ENCODE measurements at regions not wholly inside any gene's neighbourhood (a gene's known extent, or its start where the extent isn't known, plus 50 kb on each side); places are given as distances from the start of the nearest gene placed in this dataset.
"Not testable (repeated sequence)": the region's sequence is repeated elsewhere in the genome, so short reads cannot be mapped to it uniquely, and the experiment has no call there.

- not testable (repeated sequence) for DNase-seq
Measured at GRCh38 chr17:15864061-15864460, 80.9 kb upstream of the ADORA2B start.

- not testable (repeated sequence) for DNase-seq
Measured at GRCh38 chr17:15864472-15864871, 80.5 kb upstream of the ADORA2B start.

DNA sequence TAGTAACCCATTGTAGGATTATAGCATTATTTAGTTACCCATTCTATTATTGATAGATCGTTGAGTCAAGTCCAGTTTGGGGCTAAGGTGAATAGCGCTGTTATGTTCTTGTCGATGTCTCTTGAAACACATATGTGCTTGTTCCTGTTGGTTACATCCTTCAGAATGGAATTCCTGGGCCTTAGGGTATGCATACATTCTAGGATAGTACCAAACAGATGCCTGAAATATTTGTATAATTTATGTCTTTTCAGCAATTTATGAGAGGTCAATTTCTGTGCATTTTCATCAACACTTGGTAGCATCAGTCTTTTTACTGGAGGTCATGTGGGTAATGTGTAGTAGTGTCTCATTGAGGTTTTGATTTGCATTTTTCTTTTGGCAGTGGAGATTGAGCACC lies 78.9 kb upstream of the ADORA2B start:
- DNase-seq: not testable (repeated sequence)

GRCh38 chr17:15867331-15867730 lies 77.6 kb upstream of the ADORA2B start:
- not testable (repeated sequence) for DNase-seq

DNA sequence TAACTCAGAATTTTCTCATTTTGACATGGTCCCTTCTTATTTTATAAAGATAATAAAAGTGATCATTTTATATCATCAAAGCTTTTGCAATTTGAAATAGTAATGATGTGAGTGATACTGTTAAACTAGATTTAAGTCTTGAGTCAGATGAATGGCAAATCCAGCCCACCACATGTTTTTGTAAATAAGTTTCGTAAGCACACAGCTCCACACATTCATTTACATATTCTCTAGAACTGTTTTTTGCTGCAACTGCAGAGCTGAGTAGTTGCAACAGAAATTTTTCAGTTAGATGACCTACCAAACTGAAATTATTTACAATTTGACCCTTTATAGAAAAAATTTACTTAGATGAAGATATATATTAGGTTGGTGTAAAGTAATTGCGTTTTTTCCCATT lies 75.1 kb upstream of the ADORA2B start:
- not testable (repeated sequence) for DNase-seq

- DNase-seq: not testable (repeated sequence)
Measured at GRCh38 chr17:15872677-15873076, 72.3 kb upstream of the ADORA2B start.

DNA sequence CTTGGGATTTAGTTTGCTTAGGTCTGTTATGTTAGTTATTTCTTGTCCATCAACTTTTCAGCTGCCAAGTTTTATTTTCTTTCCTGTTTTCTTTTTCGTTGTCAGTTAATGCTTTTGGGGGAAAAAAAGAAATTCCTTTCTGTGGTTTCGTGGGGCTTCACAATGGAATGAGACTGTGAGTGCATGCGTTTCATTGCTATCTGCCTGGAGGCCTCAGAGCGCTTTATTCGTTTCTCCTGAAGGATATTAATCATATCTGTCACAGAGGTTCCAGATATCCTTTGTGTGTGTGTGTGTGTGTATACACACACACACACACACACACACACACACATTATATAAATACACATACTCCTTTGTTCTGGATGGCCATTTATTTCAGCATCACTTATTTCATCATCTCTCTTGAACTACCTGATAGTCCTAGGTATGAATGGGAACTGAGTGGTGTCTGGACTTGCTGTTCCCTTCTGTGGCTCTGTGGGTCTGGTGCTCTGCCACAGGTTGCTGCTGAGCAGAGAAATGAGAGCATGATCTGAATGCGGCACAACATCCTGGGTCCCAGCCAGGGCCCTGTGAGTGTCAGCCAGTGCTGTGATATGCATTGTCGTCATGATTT lies 66.9 kb upstream of the ADORA2B start:
- not testable (repeated sequence) for DNase-seq

DNA sequence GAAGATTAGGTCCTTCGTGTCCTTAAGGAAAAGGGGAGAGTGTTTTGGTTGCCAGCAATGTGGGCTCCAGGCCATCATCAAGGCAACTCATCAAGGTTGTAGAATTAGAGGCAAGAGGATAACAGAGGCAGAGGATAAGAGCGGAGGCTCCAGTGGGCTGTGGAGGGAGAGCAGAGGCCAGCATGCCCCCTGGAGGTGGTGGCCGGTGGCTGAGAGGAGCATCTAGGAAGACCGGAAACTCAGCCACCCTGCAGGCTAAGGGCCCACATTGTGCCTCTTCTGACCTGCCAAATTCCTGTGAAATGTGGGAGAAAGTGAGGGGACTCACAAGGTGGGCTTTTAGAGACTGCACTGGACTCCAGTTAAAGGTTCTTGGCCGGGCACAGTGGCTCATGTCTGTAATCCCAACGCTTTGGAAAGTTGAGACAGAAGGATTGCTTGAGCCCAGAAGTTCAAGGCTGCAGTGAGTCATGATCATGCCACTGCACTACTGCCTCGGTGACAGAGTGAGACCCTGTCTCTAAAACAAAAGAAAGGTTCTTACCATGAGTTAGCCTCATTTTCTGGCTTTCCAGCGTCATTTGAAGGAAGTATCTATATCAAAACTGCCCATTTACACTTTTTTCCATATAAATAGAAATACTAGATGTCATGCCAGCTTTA lies 62.7 kb upstream of the ADORA2B start:
- DNase-seq: no peak

- no peak for DNase-seq
Measured at GRCh38 chr17:15882777-15883176, 62.2 kb upstream of the ADORA2B start.

- peak in 1 of 2 donors; percentile 23 for DNase-seq
Measured at GRCh38 chr17:15883617-15884111, 61.3 kb upstream of the ADORA2B start.

- DNase-seq: no peak
Measured at GRCh38 chr17:15884731-15885130, 60.2 kb upstream of the ADORA2B start.

DNA sequence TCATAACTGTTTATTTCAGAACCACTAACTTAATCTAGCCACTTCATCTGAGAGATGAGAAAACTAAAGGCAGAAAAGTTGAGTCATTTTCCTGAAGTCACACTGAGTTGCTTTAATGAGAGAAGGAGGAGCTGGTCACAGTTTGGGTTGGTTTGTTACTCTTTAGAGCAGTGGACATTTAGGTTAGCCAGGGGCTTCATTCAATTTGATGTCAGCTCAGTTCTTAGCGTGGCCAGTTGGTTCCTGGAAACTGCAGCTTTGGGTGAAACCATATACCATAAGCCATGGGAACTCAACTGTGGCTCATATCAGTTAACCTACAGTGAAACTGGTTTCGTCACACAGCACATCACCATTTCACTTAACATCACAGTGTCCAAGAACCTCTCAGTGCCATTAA lies 59.2 kb upstream of the ADORA2B start:
- DNase-seq: no peak

DNA sequence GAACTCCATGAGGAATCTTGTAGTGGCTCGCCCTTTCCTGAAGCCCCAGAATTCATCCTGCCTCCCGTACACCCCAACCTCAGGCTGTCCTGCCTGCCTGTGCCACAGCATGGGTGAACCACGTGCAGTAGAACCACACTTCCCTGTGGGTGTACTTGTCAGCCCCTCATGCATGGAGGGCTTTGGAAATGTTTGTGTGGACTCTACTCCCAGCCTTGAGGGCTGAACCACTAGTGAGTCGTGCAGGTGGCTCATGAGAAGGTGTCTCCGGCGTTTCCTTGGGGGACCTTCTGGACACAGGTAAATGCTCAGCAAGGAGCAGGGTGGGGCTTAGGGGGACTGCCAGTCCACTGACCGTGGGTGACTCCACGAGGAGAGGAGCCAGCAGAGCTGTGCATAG lies 58.7 kb upstream of the ADORA2B start:
- DNase-seq: no peak

DNA sequence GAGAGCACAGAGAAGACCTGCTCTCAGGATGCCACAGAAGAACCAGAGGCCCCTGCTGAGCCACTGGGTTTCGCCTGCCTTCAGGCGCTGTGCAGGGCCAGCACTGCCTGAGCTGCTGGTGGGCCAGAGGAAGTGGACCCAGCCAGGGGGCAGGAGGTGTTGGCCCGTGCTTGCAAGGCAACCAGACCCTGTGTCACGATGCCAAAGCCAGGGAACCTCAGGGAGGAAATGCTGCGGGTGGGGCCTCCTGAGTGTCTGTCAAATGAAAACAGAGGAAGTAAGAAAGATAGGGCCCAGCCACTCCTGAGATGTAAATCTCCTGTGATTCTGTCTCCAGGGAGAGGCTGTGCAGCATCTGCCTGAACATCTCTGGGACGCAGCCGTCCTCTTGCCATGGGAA lies 58.1 kb upstream of the ADORA2B start:
- DNase-seq: no peak

DNA sequence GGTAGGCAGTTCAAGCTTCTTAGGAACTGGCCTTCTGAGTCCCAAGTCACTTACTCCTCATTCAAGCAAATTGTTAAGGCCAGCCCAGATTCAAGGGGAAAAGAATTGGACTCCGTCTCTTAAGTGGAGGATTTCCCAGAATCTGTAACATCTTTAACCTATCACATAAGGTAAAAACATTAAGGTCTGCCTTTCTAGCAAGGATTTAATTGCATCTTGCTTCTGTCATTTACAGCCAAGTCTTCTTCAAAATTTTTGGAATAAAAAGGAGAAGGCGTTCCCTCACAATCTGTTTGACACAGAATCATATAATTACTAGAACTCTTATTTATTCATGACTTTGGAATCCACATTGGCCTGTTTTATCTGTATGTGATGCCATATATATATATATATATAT lies 56.5 kb upstream of the ADORA2B start:
- DNase-seq: no peak

- DNase-seq: no peak
Measured at GRCh38 chr17:15890279-15890892, 54.5 kb upstream of the ADORA2B start.

- no peak for DNase-seq
Measured at GRCh38 chr17:15891318-15891717, 53.6 kb upstream of the ADORA2B start.

DNA sequence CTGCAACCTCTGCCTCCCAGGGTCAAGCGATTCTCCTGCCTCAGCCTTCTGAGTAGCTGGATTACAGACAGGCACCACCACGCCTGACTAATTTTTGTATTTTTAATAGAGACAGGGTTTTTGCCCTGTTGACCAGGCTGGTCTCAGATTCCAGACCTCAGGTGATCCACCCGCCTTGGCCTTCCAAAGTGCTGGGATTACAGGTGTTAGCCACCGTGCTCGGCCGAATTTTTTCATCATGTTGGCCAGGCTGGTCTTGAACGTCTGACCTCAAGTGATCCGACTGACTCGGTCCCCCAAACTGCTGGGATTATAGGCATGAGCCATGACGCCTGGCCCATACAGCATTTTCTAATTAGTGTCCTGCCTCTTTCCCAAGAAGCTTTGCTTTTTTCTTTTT lies 52.7 kb upstream of the ADORA2B start:
- no peak for DNase-seq

DNA sequence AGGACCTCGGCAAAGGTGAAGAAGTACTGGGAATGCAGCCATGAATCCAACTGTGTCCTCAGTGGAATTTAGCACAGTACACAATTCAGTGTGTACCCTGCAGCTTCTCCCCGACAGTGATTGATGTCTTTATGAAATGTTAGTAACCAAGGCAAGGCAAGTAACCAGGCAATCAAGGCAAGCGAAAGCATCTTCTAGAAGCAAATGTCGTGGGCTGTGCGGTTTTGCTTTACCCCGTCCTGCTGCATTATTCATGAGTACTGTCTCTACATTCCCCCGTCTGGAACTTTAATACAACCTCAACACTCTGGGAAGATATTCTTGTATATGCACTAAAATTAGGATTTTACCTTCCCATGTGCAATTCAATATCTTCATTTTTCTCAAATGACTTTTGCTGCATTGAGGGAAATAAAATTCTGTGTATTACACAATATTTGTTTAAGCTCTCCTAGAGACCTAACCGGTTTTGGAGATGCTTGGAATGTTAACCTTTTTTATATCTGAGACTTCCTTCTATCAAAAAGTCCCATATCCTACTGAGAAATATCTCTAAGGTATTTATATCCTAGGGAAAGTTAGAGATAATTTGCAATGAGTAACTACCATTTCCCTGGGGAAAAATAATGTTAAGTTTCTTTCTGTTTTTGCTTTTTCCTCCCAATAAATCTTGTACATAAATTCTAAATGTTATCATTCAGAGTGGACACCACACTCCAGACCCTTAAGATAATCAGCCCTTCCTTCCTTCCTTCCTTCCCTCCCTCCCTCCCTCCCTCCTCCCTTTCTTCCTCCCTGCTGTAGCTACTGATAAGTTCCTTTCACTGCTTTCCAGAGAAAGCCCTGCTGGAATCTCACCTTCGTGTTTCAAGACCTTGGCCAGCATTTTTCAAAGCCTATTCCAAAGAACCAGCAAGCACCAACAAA lies 51.9 kb upstream of the ADORA2B start:
- no peak for DNase-seq

DNA sequence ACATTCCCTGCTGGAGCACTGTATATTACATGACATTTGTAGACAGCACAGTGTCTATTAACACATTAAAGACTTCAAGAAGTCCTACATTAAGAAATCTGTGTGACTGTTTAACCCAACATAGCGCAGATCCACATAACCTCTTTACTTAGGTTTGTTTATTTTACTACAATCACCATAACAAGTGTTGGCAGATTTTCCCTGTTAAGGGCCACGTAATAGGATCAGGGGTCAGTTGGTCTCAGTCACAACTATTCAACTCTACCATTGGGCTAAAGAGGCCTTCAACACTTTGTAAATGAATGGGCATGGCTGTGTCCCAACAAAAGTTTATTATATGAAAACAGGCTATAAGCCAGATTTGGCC lies 51.3 kb upstream of the ADORA2B start:
- DNase-seq: no peak

- no peak for DNase-seq
Measured at GRCh38 chr17:15894258-15894657, 50.7 kb upstream of the ADORA2B start.

- no peak for DNase-seq
Measured at GRCh38 chr17:15894913-15895658, 49.8 kb upstream of the ADORA2B start.

All from CD4-positive, alpha-beta T cell treated with Interferon alpha-2 for 1 hour (primary cell).